HEK293T (cell line): ENCODE measurements at regions not wholly inside any gene's neighbourhood (a gene's known extent, or its start where the extent isn't known, plus 50 kb on each side); places are given as distances from the start of the nearest gene placed in this dataset.

ENCODE experiments used
- ARNT ChIP-seq: fragments of 450-650 bp; IDR thresholded peaks from 2 replicates; pipeline ENCODE4 v1.6.1; 2017; ENCODE audit warnings: mild to moderate bottlenecking
- BHLHE40 ChIP-seq: fragments of 450-650 bp; IDR thresholded peaks from 2 replicates; pipeline ENCODE4 v1.6.1; 2016; ENCODE audit warnings: mild to moderate bottlenecking, moderate library complexity, borderline replicate concordance
- L3MBTL2 ChIP-seq: fragments of 450-650 bp; conservative IDR thresholded peaks from 2 replicates; pipeline ENCODE4 v1.6.1; 2016; ENCODE audit warnings: mild to moderate bottlenecking
- TARDBP ChIP-seq: fragments of 450-650 bp; IDR thresholded peaks from 2 replicates; pipeline ENCODE4 v1.6.1; 2016

DNA sequence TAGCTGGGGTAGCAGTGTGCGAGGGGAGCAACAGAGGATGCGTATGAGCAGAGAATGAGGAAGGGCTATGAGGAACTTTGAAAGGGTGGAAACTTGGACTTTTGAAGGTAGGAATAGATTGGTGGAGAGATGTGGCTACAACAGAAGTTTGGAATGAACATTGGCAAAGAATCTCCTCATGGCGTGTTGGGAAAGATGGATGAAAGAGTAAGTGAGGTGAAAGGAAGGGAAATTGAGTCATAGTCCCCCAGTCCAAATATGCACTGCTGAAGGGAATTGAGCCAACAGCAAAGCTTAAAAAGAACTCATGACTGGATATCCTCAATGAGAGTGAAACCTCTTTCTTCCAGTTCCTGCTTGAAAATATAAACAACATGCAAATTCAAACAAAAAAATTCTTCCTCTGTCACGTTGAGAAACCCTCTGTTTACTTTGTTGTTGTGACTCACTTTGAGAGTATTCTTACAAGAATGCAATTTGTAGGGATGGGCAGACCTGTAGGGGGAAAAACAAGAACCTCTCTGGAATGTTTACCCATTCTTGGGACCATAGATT, 313.2 kb upstream of the KCNJ16 start:
- no peak for TF ChIP-seq L3MBTL2
- no peak for TF ChIP-seq BHLHE40
- no peak for TF ChIP-seq ARNT
- no peak for TF ChIP-seq TARDBP
